ENCODE measurements at regions not wholly inside any gene's neighbourhood (a gene's known extent, or its start where the extent isn't known, plus 50 kb on each side); places are given as distances from the start of the nearest gene placed in this dataset.

- Histone ChIP-seq H3K27ac (no peak overlapping the region), H3K4me1 (no peaks in the 10 kb centered on the region), H3K27me3 (no peaks in the 10 kb centered on the region), H3K9me3 (no peaks in the 10 kb centered on the region), H3K4me3 (no peak overlapping the region), H3K36me3 (no peaks in the 10 kb centered on the region)
- WGBS, 5 donors: 83 to 90% (median 83%) methylated on average over 2 of the region's 2 CpGs
- intact Hi-C loops (cut with DNase I; ENCODE audit: low total_unique reads): no loop called here
- no peak for DNase-seq
- no peak for TF ChIP-seq POLR2A (IDR thresholded peaks at IDR 0.05)
- no peak for TF ChIP-seq EP300 (IDR thresholded peaks at IDR 0.05)
- no peak for TF ChIP-seq POLR2AphosphoS5 (IDR thresholded peaks at IDR 0.05)
- TF ChIP-seq CTCF (IDR thresholded peaks at IDR 0.05): no peak
Measured at GRCh38 chr2:181242262-181242661, 214.9 kb upstream of the ITGA4 start.

- H3K27me3 ChIP-seq: no peaks in the 10 kb centered on the region
- intact Hi-C loops (cut with DNase I; ENCODE audit: low total_unique reads): no loop called here
- DNase-seq: no peak
- no peaks in the 10 kb centered on the region for H3K9me3 ChIP-seq
- no peak for TF ChIP-seq EP300 (IDR thresholded peaks at IDR 0.05)
- no peak for TF ChIP-seq CTCF (IDR thresholded peaks at IDR 0.05)
- no peak for TF ChIP-seq POLR2AphosphoS5 (IDR thresholded peaks at IDR 0.05)
- TF ChIP-seq POLR2A (IDR thresholded peaks at IDR 0.05): no peak
- H3K27ac ChIP-seq: no peak overlapping the region
- H3K4me3 ChIP-seq: no peak overlapping the region
- H3K36me3 ChIP-seq: no peaks in the 10 kb centered on the region
- no peaks in the 10 kb centered on the region for H3K4me1 ChIP-seq
Measured at GRCh38 chr2:181243319-181243718, 213.9 kb upstream of the ITGA4 start.

- no peak for TF ChIP-seq POLR2A (IDR thresholded peaks at IDR 0.05)
- TF ChIP-seq POLR2AphosphoS5 (IDR thresholded peaks at IDR 0.05): no peak
- TF ChIP-seq EP300 (IDR thresholded peaks at IDR 0.05): no peak
- TF ChIP-seq CTCF (IDR thresholded peaks at IDR 0.05): no peak
- 84 to 96% (median 87%) methylated on average over 1 of the region's 1 CpG for WGBS, 5 donors
- no peaks in the 10 kb centered on the region for H3K4me1 ChIP-seq
- intact Hi-C loops (cut with DNase I; ENCODE audit: low total_unique reads): no loop called here
- H3K9me3 ChIP-seq: no peaks in the 10 kb centered on the region
- no peak overlapping the region for H3K4me3 ChIP-seq
- H3K27me3 ChIP-seq: no peaks in the 10 kb centered on the region
- no peak for DNase-seq
- no peak overlapping the region for H3K27ac ChIP-seq
- H3K36me3 ChIP-seq: no peaks in the 10 kb centered on the region
Measured at GRCh38 chr2:181250691-181251090, 206.5 kb upstream of the ITGA4 start.

- no peak for DNase-seq
- intact Hi-C loops (cut with DNase I; ENCODE audit: low total_unique reads): no loop called here
- no peak overlapping the region for H3K27ac ChIP-seq
- no peaks in the 10 kb centered on the region for H3K36me3 ChIP-seq
- TF ChIP-seq POLR2A (IDR thresholded peaks at IDR 0.05): no peak
- no peak for TF ChIP-seq POLR2AphosphoS5 (IDR thresholded peaks at IDR 0.05)
- no peak for TF ChIP-seq EP300 (IDR thresholded peaks at IDR 0.05)
- no peak for TF ChIP-seq CTCF (IDR thresholded peaks at IDR 0.05)
- H3K4me1 ChIP-seq: no peaks in the 10 kb centered on the region
- H3K27me3 ChIP-seq: no peaks in the 10 kb centered on the region
- no peak overlapping the region for H3K4me3 ChIP-seq
- WGBS, 5 donors: 46 to 74% (median 65%) methylated on average over 5 of the region's 5 CpGs
- H3K9me3 ChIP-seq: no peaks in the 10 kb centered on the region
Measured at GRCh38 chr2:181252262-181253148, 204.7 kb upstream of the ITGA4 start.

Measured in stomach (tissue), 8 donors.